GM12878 (cell line): ENCODE measurements at regions not wholly inside any gene's neighbourhood (a gene's known extent, or its start where the extent isn't known, plus 50 kb on each side); places are given as distances from the start of the nearest gene placed in this dataset.
A peak's percentile ranks its signal among the peaks of the same experiment; 100 is the strongest.

ENCODE experiments used
- CBFB ChIP-seq: IDR thresholded peaks from 2 replicates; pipeline ENCODE4 v1.6.1; 2016; ENCODE audit warnings: antibody characterized with exemption, low read depth
- EGR1 ChIP-seq, 2 experiments: IDR thresholded peaks; 1 replicate in 1 of 2; 2 replicates in 1 of 2; pipeline ENCODE4 v1.6.1; 2011 to 2012; ENCODE audit warnings: low read depth in 2 of 2, low read length in 2 of 2, borderline replicate concordance in 1 of 2, mild to moderate bottlenecking in 1 of 2, moderate library complexity in 1 of 2
- FOS ChIP-seq: IDR thresholded peaks from 3 replicates; pipeline ENCODE4 v1.6.1; 2011; ENCODE audit warnings: borderline replicate concordance; ENCODE audit not compliant: insufficient read length; ENCODE audit errors: extremely low read depth
- GATAD2B ChIP-seq: fragments of 450-650 bp; conservative IDR thresholded peaks from 2 replicates; pipeline ENCODE4 v1.6.1; 2017; ENCODE audit warnings: low read depth, mild to moderate bottlenecking, moderate library complexity
- HSF1 ChIP-seq: fragments of 150-350 bp; IDR thresholded peaks from 2 replicates; pipeline ENCODE4 v1.6.1; 2014; ENCODE audit warnings: mild to moderate bottlenecking, low read depth, low read length
- JUNB ChIP-seq: IDR thresholded peaks from 2 replicates; pipeline ENCODE4 v1.6.1; 2016; ENCODE audit warnings: antibody characterized with exemption, mild to moderate bottlenecking
- MAX ChIP-seq: IDR thresholded peaks from 2 replicates; pipeline ENCODE4 v1.6.1; 2012; ENCODE audit warnings: low read depth, low read length, improper control_type of control experiment
- NFYB ChIP-seq: IDR thresholded peaks from 2 replicates; pipeline ENCODE4 v1.6.1; 2011; ENCODE audit warnings: low read depth, mild to moderate bottlenecking, low read length, improper control_type of control experiment, moderate library complexity; ENCODE audit not compliant: insufficient read depth
- NR2C1 ChIP-seq: fragments of 450-650 bp; IDR thresholded peaks from 2 replicates; pipeline ENCODE4 v1.6.1; 2017; ENCODE audit warnings: antibody characterized with exemption, mild to moderate bottlenecking, moderate library complexity
- NR2F1 ChIP-seq: fragments of 450-650 bp; conservative IDR thresholded peaks from 2 replicates; pipeline ENCODE4 v1.6.1; 2017; ENCODE audit warnings: mild to moderate bottlenecking
- PKNOX1 ChIP-seq: fragments of 450-650 bp; IDR thresholded peaks from 2 replicates; pipeline ENCODE4 v1.6.1; 2016; ENCODE audit warnings: mild to moderate bottlenecking
- POLR2AphosphoS2 ChIP-seq: IDR thresholded peaks from 2 replicates; pipeline ENCODE4 v1.6.1; 2011; ENCODE audit warnings: low read depth, mild to moderate bottlenecking, low read length, improper control_type of control experiment, moderate library complexity
- RFX5 ChIP-seq: IDR thresholded peaks from 2 replicates; pipeline ENCODE4 v1.6.1; 2011; ENCODE audit warnings: low read depth, low read length, improper control_type of control experiment
- SIX5 ChIP-seq: IDR thresholded peaks from 2 replicates; pipeline ENCODE4 v1.6.1; 2011; ENCODE audit warnings: mild to moderate bottlenecking, low read depth, low read length, moderate library complexity; ENCODE audit not compliant: severe bottlenecking
- SKIL ChIP-seq: fragments of 450-650 bp; IDR thresholded peaks from 2 replicates; pipeline ENCODE4 v1.6.1; 2017; ENCODE audit warnings: mild to moderate bottlenecking, low read depth, inconsistent platforms; ENCODE audit not compliant: poor library complexity, severe bottlenecking
- SMAD5 ChIP-seq: IDR thresholded peaks from 2 replicates; pipeline ENCODE4 v1.6.1; 2016; ENCODE audit warnings: antibody characterized with exemption, low read depth
- SP1 ChIP-seq: IDR thresholded peaks from one replicate; pipeline ENCODE4 v1.6.1; 2011; ENCODE audit warnings: low read depth, low read length
- STAT1 ChIP-seq: fragments of 450-650 bp; conservative IDR thresholded peaks from 2 replicates; pipeline ENCODE4 v1.6.1; 2014; ENCODE audit warnings: antibody characterized with exemption, mild to moderate bottlenecking
- TARDBP ChIP-seq: IDR thresholded peaks from 2 replicates; pipeline ENCODE4 v1.6.1; 2016; ENCODE audit warnings: borderline replicate concordance
- TCF12 ChIP-seq: IDR thresholded peaks from 2 replicates; pipeline ENCODE4 v1.6.1; 2011; ENCODE audit warnings: low read depth, mild to moderate bottlenecking, low read length
- TCF7 ChIP-seq: IDR thresholded peaks from 2 replicates; pipeline ENCODE4 v1.6.1; 2014; ENCODE audit warnings: antibody characterized with exemption, borderline replicate concordance
- YY1 ChIP-seq: IDR thresholded peaks from 2 replicates; pipeline ENCODE4 v1.6.1; 2011; ENCODE audit warnings: low read depth, mild to moderate bottlenecking, low read length
- ZNF687 ChIP-seq: fragments of 450-650 bp; IDR thresholded peaks from 2 replicates; pipeline ENCODE4 v1.6.1; 2017; ENCODE audit warnings: mild to moderate bottlenecking, moderate library complexity

GRCh38 chr2:144183727-144184126 lies 336.2 kb downstream of the ZEB2 start (continued):
- peak; percentile 32; the same call in 1 of the 2 replicates for TF ChIP-seq PKNOX1
- TF ChIP-seq ZNF687: 0 out of 2 replicates have a peak, but pooled peaks have one; percentile 30
- no peak for TF ChIP-seq RFX5
- TF ChIP-seq SP1: no peak
- no peak for TF ChIP-seq SKIL
- TF ChIP-seq NR2F1: no peak
- 0 out of 2 replicates have a peak, but pooled peaks have one; percentile 22 for TF ChIP-seq YY1
- TF ChIP-seq HSF1: no peak
- TF ChIP-seq TARDBP: no peak
- TF ChIP-seq CBFB: peak; percentile 76
- TF ChIP-seq JUNB: peak; percentile 42
- 0 out of 2 replicates have a peak, but pooled peaks have one; percentile 26 for TF ChIP-seq NFYB
- no peak for TF ChIP-seq SIX5
- TF ChIP-seq POLR2AphosphoS2: no peak
- TF ChIP-seq TCF12: no peak
- no peak for TF ChIP-seq EGR1 (IDR thresholded peaks at IDR 0.05; ENCODE audit: borderline replicate concordance in 1 of 2, low read depth in 2 of 2, low read length in 2 of 2)
- TF ChIP-seq GATAD2B: no peak
- no peak for TF ChIP-seq STAT1
- TF ChIP-seq FOS: no peak
- TF ChIP-seq NR2C1: no peak
- peak; percentile 97 for TF ChIP-seq TCF7
- TF ChIP-seq MAX: peak; percentile 37; the same call in 1 of the 2 replicates
- TF ChIP-seq SMAD5: no peak
